ENCODE measurements at regions not wholly inside any gene's neighbourhood (a gene's known extent, or its start where the extent isn't known, plus 50 kb on each side); places are given as distances from the start of the nearest gene placed in this dataset.

DNA sequence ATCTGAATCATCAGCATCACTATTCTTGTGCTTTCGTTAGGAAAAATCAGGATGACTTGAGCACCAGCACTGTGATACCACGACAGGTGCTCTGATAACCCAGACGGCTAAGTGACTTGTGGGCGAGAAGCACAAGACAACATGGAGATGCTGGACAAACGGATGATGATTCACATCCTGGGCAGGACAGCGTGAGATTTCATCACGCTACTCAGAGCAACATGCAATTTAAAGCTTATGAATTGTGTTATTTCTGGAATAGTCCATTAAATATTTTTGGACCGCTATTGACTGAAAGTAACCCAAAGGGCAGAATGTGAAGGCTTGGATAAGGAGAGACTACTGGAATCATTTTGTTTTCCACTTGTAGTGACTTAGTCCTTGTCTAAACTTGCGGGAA is 114.8 kb upstream of the DAPK1 start:
- no peak for TF ChIP-seq CTCF (IDR thresholded peaks at IDR 0.05; ENCODE audit: control extremely low read depth, extremely low read depth)
- H3K27me3 ChIP-seq (ENCODE audit: control insufficient read depth in 3 of 3, insufficient read depth in 3 of 3, low read length in 2 of 3) = no peaks in the 10 kb centered on the region
- H3K9me3 ChIP-seq (ENCODE audit: control insufficient read depth in 4 of 4, insufficient read depth in 3 of 4, low read length in 3 of 4) = peaks cover 0 to 2% (median 0%) of the 10 kb centered on the region in 4 donors
- H3K4me1 ChIP-seq (ENCODE audit: control insufficient read depth in 5 of 5, insufficient read depth in 5 of 5, low read length in 5 of 5) = peaks cover 0 to 7% (median 4%) of the 10 kb centered on the region in 5 donors
- H3K4me3 ChIP-seq = no peak overlapping the region
- WGBS, 2 donors = 67 to 74% methylated on average over 9 of the region's 9 CpGs
- no peak overlapping the region for H3K27ac ChIP-seq (ENCODE audit: low read depth in 1 of 2, low read length in 1 of 2)
- H3K36me3 ChIP-seq (ENCODE audit: control insufficient read depth in 4 of 4, insufficient read depth in 4 of 4, low read length in 4 of 4) = no peaks in the 10 kb centered on the region
- no peak for DNase-seq
- ATAC-seq (ENCODE audit: insufficient read depth, low FRiP score) = no peak
- H3K9ac ChIP-seq (ENCODE audit: insufficient read depth in 1 of 2, low read length in 2 of 2) = no peak overlapping the region

GRCh38 chr9:87383344-87384150 is 114.1 kb upstream of the DAPK1 start:
- 89 to 95% methylated on average over 7 of the region's 7 CpGs for WGBS, 2 donors
- Histone ChIP-seq H3K9me3 (ENCODE audit: control insufficient read depth in 4 of 4, insufficient read depth in 3 of 4, low read length in 3 of 4) (peaks cover 0 to 2% (median 0%) of the 10 kb centered on the region in 4 donors), H3K4me3 (no peak overlapping the region), H3K36me3 (ENCODE audit: control insufficient read depth in 4 of 4, insufficient read depth in 4 of 4, low read length in 4 of 4) (no peaks in the 10 kb centered on the region), H3K27ac (ENCODE audit: low read depth in 1 of 2, low read length in 1 of 2) (no peak overlapping the region), H3K4me1 (ENCODE audit: control insufficient read depth in 5 of 5, insufficient read depth in 5 of 5, low read length in 5 of 5) (peaks cover 0 to 7% (median 4%) of the 10 kb centered on the region in 5 donors), H3K9ac (ENCODE audit: insufficient read depth in 1 of 2, low read length in 2 of 2) (no peak overlapping the region), H3K27me3 (ENCODE audit: control insufficient read depth in 3 of 3, insufficient read depth in 3 of 3, low read length in 2 of 3) (no peaks in the 10 kb centered on the region)
- ATAC-seq (ENCODE audit: insufficient read depth, low FRiP score) = no peak
- no peak for TF ChIP-seq CTCF (IDR thresholded peaks at IDR 0.05; ENCODE audit: control extremely low read depth, extremely low read depth)
- DNase-seq = no peak

DNA sequence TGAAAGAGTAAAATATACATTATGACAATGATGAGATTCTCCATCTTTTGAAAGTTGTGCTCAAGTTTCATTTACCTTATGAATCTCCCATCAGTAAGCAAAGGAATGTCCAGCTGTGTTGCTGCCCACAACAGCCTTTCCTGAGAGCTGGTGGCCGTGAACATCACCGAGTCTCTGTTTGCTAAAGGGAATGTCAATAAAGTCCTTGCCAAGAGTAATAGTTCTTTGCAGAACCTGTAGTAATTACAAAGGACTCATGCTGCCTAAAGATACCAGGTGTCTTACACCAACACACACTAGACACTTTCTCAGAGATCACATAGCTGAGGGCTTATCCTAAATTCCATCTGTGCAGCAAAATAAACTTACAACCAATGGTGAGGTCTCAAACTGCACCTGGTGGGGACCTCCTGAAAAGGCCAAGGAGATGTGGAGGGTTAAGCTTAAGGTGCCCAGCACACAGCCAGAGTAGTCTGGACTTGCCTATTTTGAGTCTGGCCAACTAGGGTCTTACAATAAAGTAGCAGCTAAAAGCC is 111.1 kb upstream of the DAPK1 start:
- Histone ChIP-seq H3K36me3 (ENCODE audit: control insufficient read depth in 4 of 4, insufficient read depth in 4 of 4, low read length in 4 of 4) (no peaks in the 10 kb centered on the region), H3K27ac (ENCODE audit: low read depth in 1 of 2, low read length in 1 of 2) (no peak overlapping the region), H3K4me3 (no peak overlapping the region), H3K4me1 (ENCODE audit: control insufficient read depth in 5 of 5, insufficient read depth in 5 of 5, low read length in 5 of 5) (peaks cover 0 to 4% (median 4%) of the 10 kb centered on the region in 5 donors), H3K27me3 (ENCODE audit: control insufficient read depth in 3 of 3, insufficient read depth in 3 of 3, low read length in 2 of 3) (no peaks in the 10 kb centered on the region), H3K9ac (ENCODE audit: insufficient read depth in 1 of 2, low read length in 2 of 2) (no peak overlapping the region), H3K9me3 (ENCODE audit: control insufficient read depth in 4 of 4, insufficient read depth in 3 of 4, low read length in 3 of 4) (peaks cover 0 to 2% (median 0%) of the 10 kb centered on the region in 4 donors)
- DNase-seq (no peak), ATAC-seq (ENCODE audit: insufficient read depth, low FRiP score) (no peak)
- WGBS, 2 donors = 35 to 62% methylated on average over 2 of the region's 2 CpGs
- no peak for TF ChIP-seq CTCF (IDR thresholded peaks at IDR 0.05; ENCODE audit: control extremely low read depth, extremely low read depth)

Measured in lung (tissue), 11 donors.